Esophagus squamous epithelium (tissue), 5 donors: ENCODE measurements at regions not wholly inside any gene's neighbourhood (a gene's known extent, or its start where the extent isn't known, plus 50 kb on each side); places are given as distances from the start of the nearest gene placed in this dataset.

Experiments
- DNase-seq: peaks from one replicate; lab custom pipeline; 2025; lab: John Stamatoyannopoulos, UW
- H3K27ac ChIP-seq, 4 donors: fragments of 200-600 bp; sonication (generic); one replicate each; pipeline ENCODE4 v1.5.1; 2016 to 2019; ENCODE audit warnings: mild to moderate bottlenecking in 1 of 4
- H3K27me3 ChIP-seq, 4 donors: fragments of 200-600 bp; sonication (generic); 1 replicate in 3 of 4; 2 replicates in 1 of 4; pipeline versions ENCODE4 v1.5.1 to v1.6.0; 2017 to 2021; ENCODE audit warnings: antibody characterized with exemption in 1 of 4
- H3K36me3 ChIP-seq, 3 donors: fragments of 200-600 bp; sonication (generic); one replicate each; pipeline ENCODE4 v1.5.1; 2016 to 2019
- H3K4me1 ChIP-seq, 3 donors: fragments of 200-600 bp; sonication (generic); one replicate each; pipeline ENCODE4 v1.5.1; 2017 to 2019
- H3K4me3 ChIP-seq, 4 donors: fragments of 200-600 bp; sonication (generic); 1 replicate in 3 of 4; 2 replicates in 1 of 4; pipeline ENCODE4 v1.5.1; 2016 to 2019; ENCODE audit warnings: mild to moderate bottlenecking in 2 of 4, moderate library complexity in 1 of 4
- H3K9me3 ChIP-seq, 3 donors: fragments of 200-600 bp; sonication (generic); one replicate each; pipeline ENCODE4 v1.5.1; 2016 to 2019
- CTCF ChIP-seq, 6 experiments: fragments of 450-650 bp in 4 of 6; fragments of 200-600 bp in 2 of 6; sonication (generic) in 2 of 6; IDR thresholded peaks; one replicate each; pipeline ENCODE4 v1.5.1; 2016 to 2019; ENCODE audit warnings: antibody characterized with exemption in 6 of 6, mild to moderate bottlenecking in 4 of 6, moderate library complexity in 4 of 6
- POLR2A ChIP-seq, 4 donors: fragments of 450-650 bp; IDR thresholded peaks; one replicate each; pipeline ENCODE4 v1.6.1; 2017; ENCODE audit warnings: antibody characterized with exemption in 4 of 4, mild to moderate bottlenecking in 4 of 4, moderate library complexity in 3 of 4
- WGBS, 2 donors: methylation state at CpG; one replicate each; pipeline ENCODE4 v1.1.5; 2018; 5-methylcytosine and 5-hydroxymethylcytosine counted together
- intact Hi-C: fragments of 100-400 bp; cut with DNase I; formaldehyde crosslinking; loops from one replicate; pipeline ENCODE4 v1.15.0; 2022
- donor health status: DM: yes; HTN: yes; CAD: no.

GRCh38 chr5:163369776-163370385 is 67.5 kb upstream of the CCNG1 start:
- Histone ChIP-seq H3K27ac (no peak overlapping the region), H3K36me3 (no peaks in the 10 kb centered on the region), H3K27me3 (no peaks in the 10 kb centered on the region), H3K9me3 (no peaks in the 10 kb centered on the region), H3K4me3 (no peak overlapping the region), H3K4me1 (no peaks in the 10 kb centered on the region)
- intact Hi-C loops: no loop called here
- 61 to 69% methylated on average over 1 of the region's 1 CpG for WGBS, 2 donors
- DNase-seq: no peak
- TF ChIP-seq POLR2A (IDR thresholded peaks at IDR 0.05): no peak
- TF ChIP-seq CTCF (IDR thresholded peaks at IDR 0.05): no peak

DNA sequence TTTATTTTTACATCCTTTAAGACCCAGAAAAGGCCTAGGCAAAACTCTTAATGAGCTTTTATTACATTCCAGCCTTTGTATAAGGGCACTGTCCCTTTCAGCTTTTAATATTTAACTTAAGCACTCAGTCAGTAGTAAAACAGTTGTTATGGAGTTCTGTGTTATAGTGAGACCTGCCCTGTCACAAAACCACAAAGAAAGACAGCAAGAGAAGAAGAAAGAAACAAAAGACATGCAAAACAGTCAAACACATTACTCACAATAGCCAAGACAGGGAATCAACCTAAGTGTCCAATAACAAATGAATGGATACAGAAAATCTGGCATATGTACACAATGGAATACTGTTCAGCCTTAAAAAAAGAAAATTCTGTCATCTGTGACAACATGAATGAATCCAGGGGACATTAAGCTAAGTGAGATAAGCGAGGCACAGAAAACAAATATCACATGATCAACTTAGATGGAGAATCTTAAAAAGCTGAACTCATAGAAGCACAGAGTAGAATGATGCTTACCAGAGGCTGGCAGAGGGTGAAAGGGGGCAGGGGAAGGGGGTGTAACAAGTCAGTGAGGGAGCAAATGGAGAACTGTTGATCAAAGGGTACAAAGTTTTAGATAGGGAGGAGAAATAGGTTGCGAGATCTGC is 63.8 kb upstream of the CCNG1 start:
- Histone ChIP-seq H3K4me1 (no peaks in the 10 kb centered on the region), H3K9me3 (no peaks in the 10 kb centered on the region), H3K27me3 (no peaks in the 10 kb centered on the region), H3K36me3 (no peaks in the 10 kb centered on the region), H3K4me3 (no peak overlapping the region), H3K27ac (no peak overlapping the region)
- TF ChIP-seq CTCF (IDR thresholded peaks at IDR 0.05) (no peak), POLR2A (IDR thresholded peaks at IDR 0.05) (no peak)
- WGBS, 2 donors: 67 to 73% methylated on average over 2 of the region's 2 CpGs
- intact Hi-C loops: no loop called here
- DNase-seq: no peak

DNA sequence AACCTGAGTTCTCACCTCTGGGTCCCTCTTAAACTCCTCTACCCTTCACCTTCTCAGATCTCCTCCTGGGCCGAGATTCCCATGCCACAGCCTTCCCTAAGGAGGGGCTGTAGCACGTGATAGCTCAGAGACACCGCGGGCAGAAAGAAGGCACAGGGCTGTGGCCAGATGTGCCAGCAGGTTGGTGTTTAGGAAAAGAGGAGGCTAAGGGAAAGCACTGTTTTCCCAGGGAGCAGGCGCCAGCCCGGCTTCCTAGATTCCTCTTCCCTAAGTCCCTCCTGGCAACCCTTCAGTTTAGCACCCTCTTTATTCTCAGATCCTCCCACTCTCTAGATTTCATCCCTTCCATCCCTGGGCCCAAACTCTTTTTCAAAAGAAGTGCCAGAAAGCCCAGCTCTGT is 59.4 kb upstream of the CCNG1 start:
- no peaks in the 10 kb centered on the region for H3K9me3 ChIP-seq
- no peaks in the 10 kb centered on the region for H3K27me3 ChIP-seq
- no peak overlapping the region for H3K27ac ChIP-seq
- H3K4me3 ChIP-seq: no peak overlapping the region
- H3K4me1 ChIP-seq: peaks cover 0 to 10% (median 0%) of the 10 kb centered on the region in 3 donors
- TF ChIP-seq CTCF (IDR thresholded peaks at IDR 0.05) (no peak), POLR2A (IDR thresholded peaks at IDR 0.05) (no peak)
- DNase-seq: no peak
- no peaks in the 10 kb centered on the region for H3K36me3 ChIP-seq
- WGBS, 2 donors: 89 to 94% methylated on average over 3 to 4 of the region's 6 CpGs
- intact Hi-C loops: no loop called here

DNA sequence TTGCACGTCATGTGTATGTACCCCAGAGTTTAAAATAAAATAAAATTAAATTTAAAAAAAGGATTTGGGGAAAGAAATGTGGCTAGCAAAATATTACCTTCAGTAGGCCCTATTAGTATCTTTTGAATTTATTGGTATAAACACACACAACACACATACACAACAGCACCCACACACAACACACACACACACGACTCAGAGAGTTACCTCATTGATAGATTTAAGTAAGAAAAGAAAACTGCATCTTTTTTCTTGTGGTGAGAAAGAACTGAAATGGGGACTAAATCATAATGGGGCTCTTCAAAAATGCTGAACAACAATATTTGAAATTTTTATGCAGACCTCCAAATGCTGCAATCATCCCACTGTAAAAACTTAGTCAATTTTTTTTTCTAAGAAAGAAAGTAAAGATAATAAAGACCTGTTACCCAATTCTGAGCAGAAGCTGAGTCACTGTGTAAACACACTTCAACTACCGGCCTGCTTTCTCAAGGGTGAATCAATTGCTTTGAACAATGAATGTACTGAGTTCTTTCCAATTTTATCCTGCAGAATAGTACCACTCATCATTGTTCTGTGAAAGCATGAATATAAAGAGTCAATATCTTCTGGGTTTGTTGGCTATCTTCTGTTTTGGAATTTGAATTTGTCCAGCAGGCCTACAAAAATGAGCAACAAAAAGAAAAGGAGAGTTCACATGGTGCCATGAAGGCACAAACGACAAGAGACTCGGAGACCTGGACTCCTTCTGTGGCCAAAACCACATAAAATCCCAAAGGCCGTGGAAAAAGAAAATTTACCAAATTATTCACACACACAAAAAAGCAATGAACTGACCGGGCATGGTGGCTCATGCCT is 57.9 kb upstream of the CCNG1 start:
- Histone ChIP-seq H3K4me1 (peaks cover 0 to 10% (median 0%) of the 10 kb centered on the region in 3 donors), H3K36me3 (no peaks in the 10 kb centered on the region), H3K27ac (no peak overlapping the region), H3K27me3 (no peaks in the 10 kb centered on the region), H3K9me3 (no peaks in the 10 kb centered on the region), H3K4me3 (no peak overlapping the region)
- no peak for TF ChIP-seq POLR2A (IDR thresholded peaks at IDR 0.05)
- no peak for TF ChIP-seq CTCF (IDR thresholded peaks at IDR 0.05)
- intact Hi-C loops: no loop called here
- 37 to 48% methylated on average over 7 of the region's 7 CpGs for WGBS, 2 donors
- no peak for DNase-seq

- H3K4me1 ChIP-seq: peaks cover 0 to 17% (median 0%) of the 10 kb centered on the region in 3 donors
- no peak for TF ChIP-seq POLR2A (IDR thresholded peaks at IDR 0.05)
- TF ChIP-seq CTCF (IDR thresholded peaks at IDR 0.05): no peak
- no peaks in the 10 kb centered on the region for H3K9me3 ChIP-seq
- no peaks in the 10 kb centered on the region for H3K27me3 ChIP-seq
- intact Hi-C loops: no loop called here
- no peaks in the 10 kb centered on the region for H3K36me3 ChIP-seq
- no peak overlapping the region for H3K4me3 ChIP-seq
- no peak overlapping the region for H3K27ac ChIP-seq
- DNase-seq: no peak
- 90 to 92% methylated on average over 3 of the region's 3 CpGs for WGBS, 2 donors
These were observed 55.6 kb upstream of the CCNG1 start for GRCh38 chr5:163381832-163382231.
